HCT116 (cell line): ENCODE measurements at regions not wholly inside any gene's neighbourhood (a gene's known extent, or its start where the extent isn't known, plus 50 kb on each side); places are given as distances from the start of the nearest gene placed in this dataset.

Source experiments
- ATAC-seq: fragments of 200-7000 bp; cut with Tn5 transposase; 2 replicates; pipeline ENCODE4 v1.9.1; 2020; ENCODE audit warnings: mild to moderate bottlenecking, moderate library complexity
- BruUV-seq: library from RNA; stranded (reverse); fragments of 400-500 nt; replicated peaks from 2 replicates; lab custom pipeline; 2021; lab: Mats Ljungman, UMichigan
- CTCF ChIA-PET: fragments of 300-600 bp; sonication (Branson Sonifier 250); formaldehyde crosslinking; loops from one replicate; lab custom pipeline; 2021; ENCODE audit warnings: antibody characterized with exemption; lab: Charles Lee
- POLR2A ChIA-PET: fragments of 300-600, 350-600 bp; sonication (Branson Sonifier 250); formaldehyde crosslinking; loops from one replicate; lab custom pipeline; 2021; ENCODE audit warnings: antibody characterized with exemption; lab: Charles Lee
- RAD21 ChIA-PET, 2 experiments: fragments of 300-600 bp; sonication (Branson Sonifier 250); formaldehyde crosslinking; loops; one replicate each; lab custom pipeline; 2023; ENCODE audit warnings: low total read pairs in 2 of 2; ENCODE audit not compliant: uncharacterized antibody in 2 of 2, unreplicated experiment in 2 of 2, low non-redundant PET in 1 of 2; lab: Charles Lee
- DNase-seq: peaks from one replicate; pipeline ENCODE4 v3.0.0-alpha.2; 2010; ENCODE audit warnings: low read depth, low spot score
- H2AFZ ChIP-seq: fragments of 200-600 bp; shearing (Covaris generic), sonication (generic); 2 replicates; pipeline ENCODE4 v1.6.1; 2017; ENCODE audit warnings: low read depth, mixed run types, mixed read lengths, antibody characterized with exemption, low read length; ENCODE audit not compliant: poor library complexity, severe bottlenecking
- H3K27ac ChIP-seq: 2 replicates; pipeline ENCODE4 v1.5.1; 2012; ENCODE audit warnings: low read depth, low read length
- H3K27me3 ChIP-seq: fragments of 200-600 bp; sonication (generic); 2 replicates; pipeline ENCODE4 v1.6.1; 2016; ENCODE audit warnings: mixed run types, low read length, mixed read lengths; ENCODE audit not compliant: insufficient read depth
- H3K36me3 ChIP-seq, 2 experiments: fragments of 200-500 bp in 1 of 2; fragments of 200-600 bp in 1 of 2; sonication (Bioruptor generic) in 1 of 2; sonication (generic) in 1 of 2; 2 replicates each; pipeline versions ENCODE4 v1.5.1 to v1.6.1; 2014 to 2016; ENCODE audit warnings: low read length in 2 of 2, inconsistent platforms in 1 of 2, mixed read lengths in 1 of 2, mixed run types in 1 of 2; ENCODE audit not compliant: insufficient read depth in 2 of 2, control insufficient read depth in 1 of 2
- H3K4me1 ChIP-seq, 2 experiments: fragments of 200-600 bp in 1 of 2; sonication (generic) in 1 of 2; 2 replicates each; pipeline versions ENCODE4 v1.5.1 to v1.6.1; 2012 to 2017; ENCODE audit warnings: low read length in 2 of 2, inconsistent platforms in 1 of 2, mild to moderate bottlenecking in 1 of 2, mixed read lengths in 1 of 2, mixed run types in 1 of 2, moderate library complexity in 1 of 2; ENCODE audit not compliant: insufficient read depth in 2 of 2, control insufficient read depth in 1 of 2
- H3K4me2 ChIP-seq: fragments of 200-600 bp; sonication (generic); 2 replicates; pipeline ENCODE4 v1.6.1; 2017; ENCODE audit warnings: mixed run types, low read length, mixed read lengths
- H3K4me3 ChIP-seq, 2 experiments: fragments of 200-600 bp in 1 of 2; sonication (generic) in 1 of 2; replicated peaks in 1 of 2; 2 replicates each; pipeline ENCODE4 v1.5.1; 2011 to 2016; ENCODE audit warnings: low read length in 2 of 2, control low read depth in 1 of 2, low read depth in 1 of 2, mild to moderate bottlenecking in 1 of 2, mixed read lengths in 1 of 2, mixed run types in 1 of 2
- H3K79me2 ChIP-seq: fragments of 200-600 bp; sonication (generic); 2 replicates; pipeline ENCODE4 v1.6.1; 2017; ENCODE audit warnings: mild to moderate bottlenecking, mixed run types, low read length, moderate library complexity, mixed read lengths; ENCODE audit not compliant: insufficient read depth
- H3K9ac ChIP-seq: fragments of 200-600 bp; sonication (generic); 2 replicates; pipeline ENCODE4 v1.6.1; 2016; ENCODE audit warnings: low read length, mixed read lengths
- H3K9me2 ChIP-seq: fragments of 200-600 bp; sonication (generic), shearing (Covaris generic); 2 replicates; pipeline ENCODE4 v1.6.1; 2017; ENCODE audit warnings: mixed run types, mild to moderate bottlenecking, moderate library complexity; ENCODE audit not compliant: insufficient read depth
- H3K9me3 ChIP-seq, 2 experiments: fragments of 200-500 bp in 1 of 2; fragments of 200-600 bp in 1 of 2; sonication (Bioruptor generic) in 1 of 2; sonication (generic) in 1 of 2; 2 replicates each; pipeline ENCODE4 v1.6.1; 2014 to 2017; ENCODE audit warnings: low read length in 2 of 2, mixed read lengths in 2 of 2, inconsistent platforms in 1 of 2, low read depth in 1 of 2, mild to moderate bottlenecking in 1 of 2, mixed run types in 1 of 2, moderate library complexity in 1 of 2; ENCODE audit not compliant: control insufficient read depth in 1 of 2, insufficient read depth in 1 of 2
- H4K20me1 ChIP-seq: fragments of 200-600 bp; sonication (generic), shearing (Covaris generic); 2 replicates; pipeline ENCODE4 v1.6.1; 2017; ENCODE audit warnings: mixed run types, mild to moderate bottlenecking, moderate library complexity; ENCODE audit not compliant: insufficient read depth
- EGR1 ChIP-seq: IDR thresholded peaks from 2 replicates; pipeline ENCODE4 v1.6.1; 2012; ENCODE audit warnings: low read depth
- ELF1 ChIP-seq: IDR thresholded peaks from 2 replicates; pipeline ENCODE4 v1.6.1; 2012; ENCODE audit warnings: low read depth, borderline replicate concordance
- EZH2 ChIP-seq: fragments of 200-600 bp; sonication (generic); IDR thresholded peaks from 2 replicates; pipeline ENCODE4 v1.6.1; 2017; ENCODE audit warnings: antibody characterized with exemption, mixed run types
- EZH2phosphoT487 ChIP-seq: fragments of 200-600 bp; IDR thresholded peaks from 2 replicates; pipeline ENCODE4 v1.6.1; 2018; ENCODE audit warnings: antibody characterized with exemption, borderline replicate concordance
- FOSL1 ChIP-seq: IDR thresholded peaks from 2 replicates; pipeline ENCODE4 v1.6.1; 2012; ENCODE audit warnings: low read depth
- JUND ChIP-seq: IDR thresholded peaks from 2 replicates; pipeline ENCODE4 v1.6.1; 2012
- POLR2A ChIP-seq: IDR thresholded peaks from 2 replicates; pipeline ENCODE4 v1.7.0; 2011; ENCODE audit warnings: borderline replicate concordance; ENCODE audit not compliant: insufficient read depth, insufficient read length; ENCODE audit errors: extremely low read depth
- POLR2AphosphoS5 ChIP-seq: IDR thresholded peaks from 2 replicates; pipeline ENCODE4 v1.6.1; 2011; ENCODE audit warnings: mild to moderate bottlenecking, low read depth, low read length, moderate library complexity
- RAD21 ChIP-seq: IDR thresholded peaks from 2 replicates; pipeline ENCODE4 v1.6.1; 2012; ENCODE audit warnings: low read depth, mild to moderate bottlenecking
- REST ChIP-seq: IDR thresholded peaks from 2 replicates; pipeline ENCODE4 v1.6.1; 2012; ENCODE audit warnings: low read depth
- SIN3A ChIP-seq: IDR thresholded peaks from 2 replicates; pipeline ENCODE4 v1.6.1; 2012; ENCODE audit warnings: low read depth
- SP1 ChIP-seq: IDR thresholded peaks from 2 replicates; pipeline ENCODE4 v1.6.1; 2012; ENCODE audit warnings: low read depth
- SRF ChIP-seq: IDR thresholded peaks from 2 replicates; pipeline ENCODE4 v1.6.1; 2012; ENCODE audit warnings: low read depth
- YY1 ChIP-seq: IDR thresholded peaks from 2 replicates; pipeline ENCODE4 v1.6.1; 2011; ENCODE audit warnings: low read length, low read depth, moderate library complexity, mild to moderate bottlenecking; ENCODE audit not compliant: insufficient replicate concordance; ENCODE audit errors: extremely low read depth
- ZBTB33 ChIP-seq: IDR thresholded peaks from 2 replicates; pipeline ENCODE4 v1.6.1; 2011; ENCODE audit warnings: mild to moderate bottlenecking, low read length, moderate library complexity; ENCODE audit not compliant: insufficient replicate concordance; ENCODE audit errors: extremely low read depth
- ZFX ChIP-seq: fragments of 450-650 bp; IDR thresholded peaks from 2 replicates; pipeline ENCODE4 v1.6.1; 2017
- ZNF274 ChIP-seq: fragments of 200-500 bp; sonication (Bioruptor generic); IDR thresholded peaks from 2 replicates; pipeline ENCODE4 v1.6.1; 2014; ENCODE audit warnings: mild to moderate bottlenecking, low read depth, low read length, inconsistent platforms
- intact Hi-C: fragments of 100-400 bp; cut with micrococcal nuclease; formaldehyde crosslinking; loops from 2 replicates; pipeline ENCODE4 v1.10.0; 2022

- H3K36me3 ChIP-seq, result no peaks in the 10 kb centered on the region
- no peak overlapping the region for H2AFZ ChIP-seq
- CTCF ChIA-PET, result no interaction called here
- no peak overlapping the region for H3K4me2 ChIP-seq
- H3K79me2 ChIP-seq, result no peaks in the 10 kb centered on the region
- ATAC-seq (no peak), DNase-seq (no peak)
- no peaks in the 10 kb centered on the region for H3K27me3 ChIP-seq
- no peaks in the 10 kb centered on the region for H3K9me2 ChIP-seq
- no peak overlapping the region for H3K27ac ChIP-seq
- TF ChIP-seq SRF (no peak), ELF1 (no peak), ZBTB33 (no peak), FOSL1 (no peak), POLR2A (no peak), SIN3A (no peak), SP1 (no peak), YY1 (no peak), RAD21 (no peak), POLR2AphosphoS5 (no peak), ZFX (no peak), EGR1 (no peak), EZH2phosphoT487 (no peak), JUND (no peak), REST (no peak), ZNF274 (no peak), EZH2 (no peak)
- H4K20me1 ChIP-seq, result no peaks in the 10 kb centered on the region
- RAD21 ChIA-PET, result interaction anchor here in 1 of 2 experiments (0.5 kb wide), 1 partner anchor 703 kb away, joined by 5 read pairs; no protein-coding TSS in a partner anchor
- no TSS peak for BruUV-seq
- H3K4me3 ChIP-seq, result no peak overlapping the region
- intact Hi-C loops, result no loop called here
- H3K4me1 ChIP-seq, result no peaks in the 10 kb centered on the region
- POLR2A ChIA-PET, result no interaction called here
- no peaks in the 10 kb centered on the region for H3K9me3 ChIP-seq
- H3K9ac ChIP-seq, result no peak overlapping the region
Measured at GRCh38 chr15:94555841-94556519, 324.6 kb downstream of the MCTP2 start.
